GM19463 (cell line): ENCODE measurements at regions not wholly inside any gene's neighbourhood (a gene's known extent, or its start where the extent isn't known, plus 50 kb on each side); places are given as distances from the start of the nearest gene placed in this dataset.

Source experiments
- ATAC-seq: cut with Tn5 transposase; IDR thresholded peaks from one replicate; pipeline ENCODE4 v1.9.1; 2021; ENCODE audit warnings: mild to moderate bottlenecking, moderate library complexity; ENCODE audit not compliant: unreplicated experiment

DNA sequence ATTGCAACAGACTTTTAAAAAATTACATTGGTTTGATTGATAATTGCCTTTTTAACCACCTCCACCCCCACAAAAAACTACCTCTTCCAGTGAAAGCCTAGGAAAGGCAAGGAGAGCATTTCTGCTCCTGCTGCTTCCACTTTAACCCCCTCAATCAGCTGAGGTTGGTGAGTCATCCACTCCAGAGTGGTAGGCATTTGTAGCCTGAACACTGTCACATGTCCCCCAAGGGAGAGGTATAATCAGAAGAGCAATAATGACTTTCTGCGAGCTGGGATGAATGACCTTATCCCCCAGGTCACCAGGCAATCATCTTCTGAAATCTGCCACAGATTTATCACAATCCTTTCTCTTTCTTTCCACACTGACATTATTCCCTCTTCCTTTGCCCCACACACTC, 126.6 kb upstream of the CAMK1G start:
- no peak for ATAC-seq

DNA sequence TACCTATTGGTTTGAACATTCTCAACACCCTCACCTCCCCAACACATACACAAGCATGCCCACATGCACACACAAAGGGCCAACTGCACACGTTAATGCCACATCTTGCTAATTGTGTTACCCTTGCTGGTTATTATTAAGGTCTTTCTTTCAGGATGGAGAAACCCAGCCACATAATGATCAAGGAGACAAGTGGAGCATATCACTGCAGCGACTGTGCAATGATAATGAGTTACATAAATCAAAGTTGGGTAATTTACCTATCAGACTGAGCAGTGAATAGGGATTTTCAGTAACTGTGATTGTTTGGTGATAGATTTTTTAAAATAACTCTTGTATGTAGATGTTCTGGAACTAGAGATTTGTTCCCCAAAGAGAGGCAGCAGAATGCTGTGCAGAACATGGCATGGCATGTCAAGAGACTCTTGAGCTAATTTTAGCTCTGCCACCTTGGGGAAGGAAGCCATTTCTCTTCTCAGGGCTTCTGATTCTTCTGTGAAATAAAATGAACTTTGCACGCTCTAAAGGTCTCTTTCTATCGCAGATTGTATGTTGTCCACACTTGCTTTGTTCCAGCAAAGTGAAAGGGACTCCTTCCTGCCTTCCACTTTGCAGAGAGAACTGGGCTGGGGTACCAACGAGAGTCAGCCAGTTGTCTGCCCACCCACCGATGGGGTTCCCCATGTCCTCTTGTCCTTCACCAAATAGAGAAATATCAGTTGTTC, 126.0 kb upstream of the CAMK1G start:
- ATAC-seq = no peak

DNA sequence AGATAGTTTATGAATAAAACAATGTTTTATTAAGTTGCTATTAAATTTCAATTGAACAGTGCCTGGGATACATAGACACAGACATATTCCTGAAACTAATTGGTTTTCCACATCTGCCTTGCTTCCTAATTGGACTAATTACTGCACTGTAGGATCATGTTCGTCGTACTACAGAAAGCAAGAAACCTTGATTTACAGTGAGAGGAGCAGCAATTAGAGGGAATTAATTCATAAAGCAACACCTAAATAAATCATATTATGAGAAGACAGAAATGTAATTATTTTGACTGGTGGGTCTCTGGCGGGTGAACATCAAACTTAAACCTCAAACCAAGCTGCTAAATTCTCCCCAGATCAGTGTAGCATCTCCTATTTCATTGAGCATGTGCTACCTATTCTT, 124.6 kb upstream of the CAMK1G start:
- ATAC-seq = no peak

DNA sequence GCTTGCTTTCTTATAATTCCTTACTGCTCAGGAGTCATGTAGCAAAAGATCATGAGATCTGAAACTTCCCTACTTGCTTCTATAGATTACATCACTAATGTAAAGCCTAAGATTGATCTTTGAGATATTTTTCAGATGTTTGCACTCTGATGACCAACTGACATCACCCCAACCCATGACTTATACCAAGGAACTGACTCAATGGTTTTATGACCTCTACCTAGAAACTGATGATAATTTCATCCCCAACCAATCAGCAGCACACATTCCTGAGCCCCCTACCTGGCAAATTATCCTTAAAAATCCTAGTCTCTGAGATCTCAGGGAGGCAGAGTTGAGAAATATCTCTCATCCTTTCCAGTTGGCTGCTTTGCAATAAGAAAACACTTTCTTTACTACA, 122.3 kb upstream of the CAMK1G start:
- ATAC-seq = no peak

DNA sequence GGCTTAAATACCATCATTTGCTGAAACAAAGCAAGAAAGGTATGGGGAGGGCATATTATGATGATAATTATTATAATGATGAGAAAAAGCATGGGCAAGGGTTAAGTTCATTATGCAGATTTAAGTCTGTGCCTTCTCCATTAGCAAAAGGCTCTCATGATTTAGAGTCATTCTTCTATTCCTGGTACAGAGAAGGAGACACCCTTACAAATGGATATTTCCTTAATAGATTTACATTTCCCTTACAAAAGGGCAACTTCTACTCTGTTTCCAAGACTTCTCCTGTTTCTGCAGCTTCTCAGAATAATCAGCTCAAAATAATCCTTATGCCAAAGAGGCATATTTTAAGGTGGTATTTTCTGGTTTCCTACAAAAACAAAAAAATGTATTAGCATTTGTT, 121.1 kb upstream of the CAMK1G start:
- ATAC-seq = no peak

DNA sequence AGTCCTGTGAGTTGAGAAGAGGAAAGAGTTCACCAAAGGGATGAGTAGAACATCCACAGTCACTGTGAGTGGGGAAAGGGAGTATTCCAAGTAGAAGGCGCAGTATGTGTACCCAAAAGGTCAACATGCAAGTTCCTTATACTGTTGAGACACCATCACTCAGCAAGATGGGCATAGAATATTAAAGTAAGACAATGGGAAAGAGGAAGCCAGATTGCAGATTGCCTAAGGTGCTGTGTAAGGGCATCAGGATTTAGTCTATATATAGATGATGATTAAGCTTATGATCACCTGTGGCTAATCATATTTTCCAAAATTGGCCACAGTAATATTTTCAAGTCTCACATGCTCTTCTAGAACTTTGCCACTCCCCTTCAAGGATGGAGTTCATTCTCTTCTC, 120.1 kb upstream of the CAMK1G start:
- no peak for ATAC-seq

DNA sequence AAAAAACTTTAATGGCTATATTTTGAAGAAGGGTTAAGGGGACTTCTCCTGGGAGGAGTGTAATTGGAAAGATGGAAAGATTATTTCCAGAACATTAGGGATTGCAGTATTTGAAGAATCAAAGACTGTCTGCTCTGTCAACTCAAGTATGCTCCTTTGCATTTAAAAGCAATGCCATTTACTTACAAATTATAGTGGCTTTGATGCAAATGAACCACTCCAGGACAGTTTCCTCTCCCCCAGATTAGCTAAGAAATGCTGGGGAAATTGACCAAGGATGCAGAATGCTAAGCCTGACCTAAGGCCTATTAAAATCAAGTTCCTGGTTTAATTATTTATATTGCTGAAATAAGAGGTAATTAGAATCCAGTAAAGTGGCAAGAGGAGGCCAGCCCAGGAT, 110.5 kb upstream of the CAMK1G start:
- ATAC-seq = no peak

DNA sequence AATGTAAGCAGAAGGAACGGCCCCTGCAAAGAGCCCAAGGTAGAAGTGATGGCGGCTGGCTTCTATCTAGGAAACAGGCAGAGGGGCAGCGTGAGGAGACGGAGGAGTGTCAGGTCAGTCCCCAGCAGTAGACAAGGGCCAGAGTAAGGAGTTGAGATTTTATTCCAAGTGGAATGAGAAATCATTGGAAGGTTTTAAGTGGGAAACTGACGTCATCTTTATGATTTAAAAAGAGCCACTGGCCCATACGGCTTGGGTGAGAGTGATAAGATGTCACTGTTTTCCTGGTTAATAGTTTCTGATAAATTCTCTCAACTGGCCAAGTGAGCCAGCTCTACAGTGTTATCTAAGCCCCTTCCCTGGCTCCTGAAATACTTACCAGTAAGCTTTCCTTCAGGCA, 103.2 kb upstream of the CAMK1G start:
- no peak for ATAC-seq

DNA sequence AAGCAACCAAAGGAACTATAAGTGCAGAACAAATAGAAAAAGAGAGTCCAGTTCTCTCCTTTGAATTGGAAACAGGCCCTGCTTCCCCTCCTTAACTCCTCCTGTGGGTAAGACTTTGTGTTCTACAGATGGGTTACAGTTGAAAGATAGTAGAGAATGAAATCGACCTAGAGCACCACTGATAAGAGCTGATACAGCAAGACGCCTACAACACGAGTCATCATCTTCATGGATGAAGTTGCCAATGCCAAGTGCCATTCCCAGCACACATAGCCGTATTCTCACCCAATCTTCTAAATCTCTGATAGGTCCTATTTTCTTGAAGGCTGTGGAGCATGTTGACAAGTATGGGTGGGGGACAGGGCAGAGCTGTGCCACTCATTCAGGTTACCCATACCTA, 99.8 kb upstream of the CAMK1G start:
- no peak for ATAC-seq

DNA sequence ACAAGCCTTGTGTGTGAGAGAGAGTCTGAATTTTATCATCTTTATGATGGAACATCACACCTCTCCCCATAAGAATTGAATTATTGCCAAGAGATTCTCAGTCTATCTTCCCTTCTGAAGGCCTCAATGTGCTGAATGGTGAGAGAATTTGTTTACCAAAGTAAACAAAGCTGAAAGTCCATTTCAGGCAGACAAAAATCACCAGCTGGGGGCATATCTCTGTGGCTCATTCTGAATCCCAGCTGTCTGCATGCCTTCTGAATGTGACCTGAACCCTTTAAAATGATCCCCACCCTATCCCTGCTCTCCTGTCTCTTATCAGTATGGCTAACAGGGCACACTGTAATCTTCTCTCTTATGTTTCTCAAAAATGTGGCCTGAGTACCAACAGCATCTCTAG, 99.1 kb upstream of the CAMK1G start:
- no peak for ATAC-seq

DNA sequence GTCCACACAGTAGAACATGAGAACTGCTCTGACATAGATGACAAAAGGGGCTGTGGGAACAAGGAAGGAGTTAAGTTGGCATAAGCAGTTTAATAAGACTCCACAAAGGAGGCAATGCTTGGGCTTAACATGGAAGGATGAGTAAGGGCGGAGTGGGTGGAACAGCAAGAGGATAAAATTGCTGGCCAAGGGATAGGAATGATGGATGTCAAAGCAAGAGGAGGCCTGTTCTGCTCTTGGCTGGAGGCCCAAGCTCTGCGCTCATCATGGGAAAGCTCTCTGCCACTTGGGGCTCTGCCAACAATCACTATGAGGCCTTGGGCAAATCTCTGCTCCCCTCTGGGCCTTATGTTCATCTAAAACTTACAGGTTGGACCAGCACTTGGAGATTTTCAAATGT, 98.3 kb upstream of the CAMK1G start:
- ATAC-seq = no peak

DNA sequence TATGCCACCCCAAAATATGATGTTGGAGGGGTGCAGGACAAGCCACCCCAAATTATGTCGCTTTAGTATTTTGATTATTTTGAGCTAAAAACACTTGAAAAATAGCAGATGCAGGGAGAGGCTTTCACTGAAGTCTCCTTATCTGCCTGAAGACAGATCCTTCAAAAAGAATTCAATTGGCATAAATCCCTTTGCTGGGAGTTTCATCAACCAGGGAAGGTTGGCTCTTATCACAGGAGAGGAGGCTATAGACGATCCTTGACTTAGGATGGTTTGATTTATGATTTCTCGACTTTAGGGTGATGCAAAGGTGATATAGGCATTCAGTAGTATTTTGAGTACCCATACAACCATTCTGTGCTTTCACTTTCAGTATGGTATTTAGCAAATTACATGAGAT, 97.8 kb upstream of the CAMK1G start:
- ATAC-seq = no peak

DNA sequence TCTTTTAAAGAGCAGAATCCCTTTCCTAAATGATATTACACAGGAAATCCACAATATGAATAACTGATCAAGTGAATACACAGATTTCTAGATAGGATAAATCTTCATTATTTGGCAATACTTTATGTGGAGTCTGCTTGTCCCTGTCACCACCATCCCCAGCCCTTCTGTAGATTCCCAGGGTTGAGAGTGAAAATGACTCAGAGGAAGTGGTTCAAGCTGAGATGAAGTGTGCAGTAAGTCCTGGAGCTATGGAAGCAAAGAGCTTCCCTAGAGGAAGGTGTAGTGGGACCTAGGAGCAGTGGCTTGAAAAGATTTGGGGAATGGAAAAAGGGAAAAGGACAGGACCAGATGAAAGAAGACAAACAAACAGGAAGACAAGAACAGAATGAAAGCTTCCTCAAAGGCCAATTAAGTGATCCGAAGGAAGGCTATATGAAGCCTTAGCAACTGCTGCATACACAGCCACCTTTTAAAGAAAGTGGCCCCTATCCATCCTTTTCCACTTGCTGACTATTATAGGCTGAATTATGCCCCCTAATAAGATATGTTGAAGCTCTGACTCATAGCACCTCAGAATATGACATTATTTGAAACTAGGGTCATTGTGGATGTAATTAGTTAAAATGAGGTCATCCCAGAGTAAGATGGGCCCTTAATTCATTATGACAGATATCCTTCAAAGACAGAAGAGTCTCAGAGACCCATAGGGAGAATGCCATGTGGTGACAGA, 96.5 kb upstream of the CAMK1G start:
- ATAC-seq = no peak

DNA sequence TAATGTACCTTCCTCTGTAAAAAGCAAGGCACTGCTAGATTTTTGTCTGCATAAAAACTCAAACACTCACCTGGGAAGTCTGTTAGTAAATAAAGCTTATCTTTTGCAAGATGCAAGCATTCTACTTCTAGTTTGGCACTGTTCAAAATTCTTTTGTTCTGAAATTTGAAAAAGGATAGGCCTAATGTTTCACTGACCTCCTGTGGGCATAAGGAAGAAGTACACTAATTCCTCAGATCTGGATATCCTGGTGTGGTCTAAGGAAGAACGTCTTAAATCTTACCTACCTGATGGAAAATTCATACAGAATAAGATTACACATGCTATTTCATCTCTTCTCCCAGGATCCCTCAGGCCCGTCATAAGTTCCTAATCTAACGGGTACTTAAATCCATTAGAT, 93.5 kb upstream of the CAMK1G start:
- ATAC-seq = no peak

DNA sequence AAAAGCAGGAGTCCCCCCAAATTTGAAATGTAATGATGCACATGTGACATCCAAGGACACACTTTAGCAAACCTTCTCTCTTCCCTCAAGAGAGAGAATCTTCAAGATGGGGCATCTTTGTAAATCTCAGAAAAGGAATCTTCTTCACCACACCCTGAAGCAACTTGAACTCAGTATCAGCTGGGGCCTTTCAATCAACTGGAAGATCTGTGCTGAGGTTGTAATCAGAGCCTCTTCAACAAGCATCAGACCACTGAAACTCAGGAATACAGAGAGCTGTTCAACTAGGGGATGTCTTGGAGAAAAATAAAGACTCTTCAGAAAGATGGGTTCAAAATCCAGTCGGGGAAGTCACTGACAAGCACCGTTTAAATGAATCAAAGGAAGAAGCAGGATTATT, 92.5 kb upstream of the CAMK1G start:
- no peak for ATAC-seq

DNA sequence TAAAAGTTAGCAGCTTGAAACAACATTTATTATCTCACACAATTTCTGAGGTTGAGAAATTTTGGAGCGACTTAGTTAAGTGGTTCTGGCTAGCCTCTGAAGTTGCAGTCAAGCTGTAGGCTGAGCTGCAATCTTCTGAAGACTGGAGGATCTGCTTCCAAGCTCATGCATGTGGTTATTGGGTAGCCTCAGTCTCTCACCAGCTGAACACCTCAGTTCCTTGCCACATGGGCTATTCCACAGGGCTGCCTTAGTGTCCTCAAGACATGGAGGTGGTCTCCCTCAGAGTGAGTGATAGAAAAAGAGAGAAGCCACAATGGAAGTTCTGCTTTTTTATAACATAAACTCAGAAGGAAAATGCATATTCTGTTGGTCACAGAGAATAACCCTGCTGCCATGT, 92.0 kb upstream of the CAMK1G start:
- no peak for ATAC-seq

DNA sequence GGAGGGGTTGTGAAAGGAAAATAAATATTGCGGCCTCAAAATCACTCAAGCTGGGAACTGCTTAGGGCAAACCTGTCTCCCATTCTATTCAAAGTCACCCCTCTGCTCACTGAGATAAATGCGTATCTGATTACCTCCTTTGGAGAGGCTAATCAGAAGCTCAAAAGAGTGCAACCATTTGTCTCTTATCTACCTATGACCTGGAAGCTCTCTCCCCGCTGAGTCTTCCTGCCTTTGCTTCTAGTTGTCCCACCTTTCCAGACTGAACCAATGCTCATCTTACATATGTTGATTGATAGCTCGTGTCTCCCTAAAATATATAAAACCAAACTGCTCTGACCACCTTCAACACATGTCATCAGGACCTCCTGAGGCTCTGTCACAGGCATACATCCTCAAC, 91.6 kb upstream of the CAMK1G start:
- no peak for ATAC-seq

DNA sequence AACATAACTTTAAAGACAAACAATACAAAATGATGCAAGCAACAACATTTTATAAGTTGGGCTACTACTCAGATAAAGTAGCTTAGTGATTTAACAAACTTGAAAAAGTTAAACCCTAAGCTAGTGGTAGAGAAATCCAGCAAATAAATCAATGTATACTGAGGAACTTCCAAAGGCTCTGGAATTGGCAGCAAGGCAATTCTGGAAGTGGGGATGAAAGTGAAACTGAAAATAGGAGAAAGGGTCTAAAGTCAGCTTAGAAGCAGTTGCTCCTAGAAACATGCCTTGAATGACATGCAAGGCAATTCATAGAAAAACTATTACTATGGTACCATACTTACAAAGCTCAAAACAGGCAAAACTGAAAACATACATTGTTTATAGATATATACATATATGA, 90.0 kb upstream of the CAMK1G start:
- ATAC-seq = no peak

DNA sequence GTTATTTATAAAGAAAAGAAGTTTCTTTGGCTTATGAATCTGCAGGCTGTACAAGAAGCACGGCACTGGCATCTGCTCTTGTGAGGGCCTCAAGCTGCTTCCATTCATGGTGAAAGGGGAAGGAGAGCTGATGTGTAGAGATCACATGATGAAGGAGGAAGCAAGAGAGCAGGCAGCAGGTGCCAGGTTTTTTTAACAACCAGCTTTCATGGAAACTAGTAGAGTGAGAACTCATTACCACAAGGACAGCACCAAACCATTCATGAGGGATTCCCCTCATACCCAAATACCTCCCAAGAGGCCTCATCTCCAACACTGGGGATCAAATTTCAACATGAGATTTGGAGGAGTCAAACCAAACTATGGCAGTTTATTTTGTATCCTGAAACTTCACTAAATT, 85.8 kb upstream of the CAMK1G start:
- ATAC-seq = no peak

DNA sequence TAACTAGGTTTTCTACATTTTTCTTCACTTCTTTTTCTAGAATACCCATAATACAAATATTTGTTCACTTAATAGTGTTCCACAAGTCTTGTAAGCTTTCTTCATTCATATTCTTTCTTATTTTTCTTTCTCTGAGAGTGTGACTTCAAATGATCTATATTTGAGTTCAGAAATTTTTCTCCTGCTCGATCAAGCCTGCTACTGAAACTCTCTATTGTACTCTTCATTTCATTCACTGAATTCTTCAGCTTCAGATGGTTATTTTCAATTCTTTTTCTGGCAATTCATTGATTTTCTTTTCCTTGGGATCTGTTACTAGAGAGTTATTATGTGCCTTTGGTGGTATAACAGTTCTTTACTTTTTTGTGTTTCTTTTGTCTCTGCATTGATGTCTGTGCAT, 82.5 kb upstream of the CAMK1G start:
- no peak for ATAC-seq

DNA sequence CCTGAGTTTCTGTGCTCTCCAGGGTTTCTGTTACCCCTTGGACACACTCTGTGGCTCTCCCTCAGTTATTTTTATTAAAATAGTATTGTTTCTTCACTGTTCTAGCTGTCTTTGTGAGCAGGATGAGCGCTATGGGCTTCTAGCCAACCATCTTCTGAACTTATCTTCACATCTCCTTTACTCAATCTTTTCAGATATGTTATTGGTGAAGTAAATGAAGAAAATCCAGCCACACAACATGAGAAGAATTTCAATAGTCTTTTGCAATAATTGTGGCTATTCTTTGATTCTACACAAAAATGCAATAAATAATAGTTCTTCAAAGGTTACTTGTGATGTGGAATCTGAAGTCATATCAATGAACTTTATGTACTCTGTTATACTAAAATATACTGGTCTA, 80.3 kb upstream of the CAMK1G start:
- ATAC-seq = no peak

DNA sequence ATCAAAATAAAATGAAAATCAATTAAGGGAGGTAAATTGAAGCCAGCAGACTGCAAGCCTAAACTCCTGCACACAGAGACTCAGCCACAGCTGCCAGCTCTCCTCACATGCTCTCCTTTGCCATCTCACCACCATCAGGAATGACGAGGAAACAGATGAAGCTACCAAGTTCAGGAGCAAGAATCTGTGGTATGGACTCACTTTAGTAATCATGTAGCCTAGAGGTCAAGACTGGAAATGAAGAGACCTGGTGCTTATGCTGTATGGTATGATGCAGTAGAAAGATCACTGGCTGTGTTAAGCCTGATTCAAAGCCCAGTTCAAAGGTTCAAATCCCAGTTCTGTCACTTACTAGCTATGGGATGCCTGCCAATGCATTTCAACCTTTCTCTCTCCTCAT, 78.9 kb upstream of the CAMK1G start:
- ATAC-seq = no peak

DNA sequence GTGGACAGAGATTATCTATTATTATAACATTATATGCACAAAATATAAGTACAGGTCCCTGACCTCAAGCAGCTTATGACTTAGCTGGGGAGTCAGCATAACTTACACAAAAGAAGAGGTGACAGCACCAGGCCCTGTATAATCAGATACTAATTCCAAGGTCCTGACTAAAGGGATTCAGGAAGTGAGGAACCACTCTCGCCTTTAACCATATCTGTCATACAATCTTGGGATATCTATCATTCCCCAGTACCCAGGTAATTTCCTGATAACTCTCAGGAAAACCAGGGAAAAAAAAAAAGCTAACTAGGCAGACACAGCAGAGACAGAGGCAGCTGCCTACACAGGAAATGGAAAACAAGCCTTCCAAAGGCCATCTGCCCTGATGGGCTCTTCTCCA, 78.5 kb upstream of the CAMK1G start:
- no peak for ATAC-seq
